Right lobe of liver (tissue), 6 donors: ENCODE measurements at regions not wholly inside any gene's neighbourhood (a gene's known extent, or its start where the extent isn't known, plus 50 kb on each side); places are given as distances from the start of the nearest gene placed in this dataset.
A peak's percentile ranks its signal among the peaks of the same experiment; 100 is the strongest.
"Not testable (repeated sequence)": the region's sequence is repeated elsewhere in the genome, so short reads cannot be mapped to it uniquely, and the experiment has no call there.

Experiments used
- ATAC-seq, 4 donors: fragments of 200-7000 bp; cut with Tn5 transposase; one replicate each; pipeline ENCODE4 v1.9.1; 2020; ENCODE audit warnings: mild to moderate bottlenecking in 4 of 4, moderate library complexity in 4 of 4
- DNase-seq, 3 donors: peaks; one replicate each; pipeline ENCODE4 v3.0.0-alpha.2; 2020
- H3K27ac ChIP-seq, 3 donors: fragments of 200-600 bp; one replicate each; pipeline ENCODE4 v1.8.0; 2022
- H3K27me3 ChIP-seq, 2 donors: fragments of 200-600 bp; one replicate each; pipeline ENCODE4 v1.8.0; 2022
- H3K36me3 ChIP-seq, 4 donors: fragments of 200-600 bp; sonication (generic) in 1 of 4; one replicate each; pipeline versions ENCODE4 v1.5.1 to v1.8.0; 2017 to 2022; ENCODE audit warnings: control low read depth in 1 of 4
- H3K4me1 ChIP-seq, 4 donors: fragments of 200-600 bp; sonication (generic) in 1 of 4; one replicate each; pipeline versions ENCODE4 v1.5.1 to v1.8.0; 2017 to 2022; ENCODE audit warnings: control low read depth in 1 of 4
- H3K4me3 ChIP-seq, 3 donors: fragments of 200-600 bp; one replicate each; pipeline ENCODE4 v1.8.0; 2022
- H3K9me3 ChIP-seq, 4 donors: fragments of 200-600 bp; sonication (generic) in 1 of 4; one replicate each; pipeline versions ENCODE4 v1.5.1 to v1.8.0; 2017 to 2022; ENCODE audit warnings: control low read depth in 1 of 4
- POLR2A ChIP-seq: fragments of 450-650 bp; IDR thresholded peaks from one replicate; pipeline ENCODE4 v1.6.1; 2017; ENCODE audit warnings: antibody characterized with exemption, mild to moderate bottlenecking
- WGBS: methylation state at CpG from one replicate; pipeline ENCODE4 v1.1.6; 2018; ENCODE audit warnings: low coverage, low lambda C conversion rate; ENCODE audit not compliant: insufficient coverage; ENCODE audit errors: missing lambda C conversion rate; 5-methylcytosine and 5-hydroxymethylcytosine counted together
- intact Hi-C, 2 donors: fragments of 100-400 bp; cut with DNase I; formaldehyde crosslinking; loops; one replicate each; pipeline versions ENCODE4 v1.11.2 to v1.14.1; 2022
- TF ChIP-seq, protein P1 (sequence below), 4 donors: fragments of 200-600 bp in 3 of 4; fragments of 450-650 bp in 1 of 4; IDR thresholded peaks; one replicate each; pipeline versions ENCODE4 v1.5.1 to v1.8.0; 2016 to 2022; ENCODE audit warnings: antibody characterized with exemption in 4 of 4, mild to moderate bottlenecking in 2 of 4
- donor health status: DM: no; HTN: yes; CAD: no.
- donor health status: DM: no; HTN: no; CAD: no.
- donor health status: DM: no; HTN: no; CAD: no.
- donor health status: DM: no; HTN: yes; CAD: no.
- donor health status: DM: no; HTN: yes; CAD: no.

DNA sequence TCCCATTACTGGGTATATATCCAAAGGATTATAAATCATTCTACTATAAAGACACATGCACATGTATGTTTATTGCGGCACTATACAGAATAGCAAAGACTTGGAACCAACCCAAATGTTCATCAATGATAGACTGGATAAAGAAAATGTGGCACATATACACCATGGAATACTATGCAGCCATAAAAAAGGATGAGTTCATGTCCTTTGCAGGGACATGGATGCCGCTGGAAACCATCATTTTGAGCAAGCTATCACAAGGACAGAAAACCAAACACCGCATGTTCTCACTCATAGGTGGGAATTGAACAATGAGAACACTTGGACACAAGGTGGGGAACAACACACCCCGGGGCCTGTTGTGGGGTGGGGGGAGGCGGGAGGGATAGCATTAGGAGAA, 57.0 kb upstream of the NEUROD1 start:
- H3K27ac ChIP-seq, H3K36me3 ChIP-seq, H3K4me1 ChIP-seq, DNase-seq, ATAC-seq, H3K27me3 ChIP-seq, H3K9me3 ChIP-seq, intact Hi-C loops, H3K4me3 ChIP-seq: not testable (repeated sequence)
- WGBS, result 69% methylated on average over 4 of the region's 5 CpGs

GRCh38 chr2:181738074-181738473, 57.8 kb upstream of the NEUROD1 start:
- H3K27ac ChIP-seq, result no peak overlapping the region
- H3K36me3 ChIP-seq, result no peaks in the 10 kb centered on the region
- 18% methylated on average over 2 of the region's 2 CpGs for WGBS
- no peaks in the 10 kb centered on the region for H3K4me1 ChIP-seq
- H3K9me3 ChIP-seq, result no peaks in the 10 kb centered on the region
- no peak overlapping the region for H3K4me3 ChIP-seq
- DNase-seq, result no peak
- ATAC-seq, result no peak
- H3K27me3 ChIP-seq, result no peaks in the 10 kb centered on the region
- no peak for TF ChIP-seq POLR2A
- TF ChIP-seq, protein P1, sequence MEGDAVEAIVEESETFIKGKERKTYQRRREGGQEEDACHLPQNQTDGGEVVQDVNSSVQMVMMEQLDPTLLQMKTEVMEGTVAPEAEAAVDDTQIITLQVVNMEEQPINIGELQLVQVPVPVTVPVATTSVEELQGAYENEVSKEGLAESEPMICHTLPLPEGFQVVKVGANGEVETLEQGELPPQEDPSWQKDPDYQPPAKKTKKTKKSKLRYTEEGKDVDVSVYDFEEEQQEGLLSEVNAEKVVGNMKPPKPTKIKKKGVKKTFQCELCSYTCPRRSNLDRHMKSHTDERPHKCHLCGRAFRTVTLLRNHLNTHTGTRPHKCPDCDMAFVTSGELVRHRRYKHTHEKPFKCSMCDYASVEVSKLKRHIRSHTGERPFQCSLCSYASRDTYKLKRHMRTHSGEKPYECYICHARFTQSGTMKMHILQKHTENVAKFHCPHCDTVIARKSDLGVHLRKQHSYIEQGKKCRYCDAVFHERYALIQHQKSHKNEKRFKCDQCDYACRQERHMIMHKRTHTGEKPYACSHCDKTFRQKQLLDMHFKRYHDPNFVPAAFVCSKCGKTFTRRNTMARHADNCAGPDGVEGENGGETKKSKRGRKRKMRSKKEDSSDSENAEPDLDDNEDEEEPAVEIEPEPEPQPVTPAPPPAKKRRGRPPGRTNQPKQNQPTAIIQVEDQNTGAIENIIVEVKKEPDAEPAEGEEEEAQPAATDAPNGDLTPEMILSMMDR (IDR thresholded peaks at IDR 0.05), result no peak
- intact Hi-C loops, result no loop called here

- DNase-seq, result no peak
- H3K27me3 ChIP-seq, result no peaks in the 10 kb centered on the region
- no peaks in the 10 kb centered on the region for H3K36me3 ChIP-seq
- intact Hi-C loops, result no loop called here
- H3K9me3 ChIP-seq, result no peaks in the 10 kb centered on the region
- H3K4me1 ChIP-seq, result no peaks in the 10 kb centered on the region
- no peak overlapping the region for H3K27ac ChIP-seq
- TF ChIP-seq, protein P1 (IDR thresholded peaks at IDR 0.05), result no peak
- no peak for TF ChIP-seq POLR2A
- no peak overlapping the region for H3K4me3 ChIP-seq
- WGBS, result 68% methylated on average over 2 of the region's 4 CpGs
- no peak for ATAC-seq
These were observed 58.2 kb upstream of the NEUROD1 start for GRCh38 chr2:181738563-181738962.

- H3K9me3 ChIP-seq, result no peaks in the 10 kb centered on the region
- TF ChIP-seq POLR2A, result no peak
- TF ChIP-seq, protein P1 (IDR thresholded peaks at IDR 0.05), result no peak
- no peak for ATAC-seq
- H3K4me3 ChIP-seq, result no peak overlapping the region
- intact Hi-C loops, result loop anchor here in 1 of 2 donors (5.0 kb wide), 1 partner anchor 336 kb away; no protein-coding TSS in a partner anchor
- H3K36me3 ChIP-seq, result no peaks in the 10 kb centered on the region
- H3K27me3 ChIP-seq, result no peaks in the 10 kb centered on the region
- no peak for DNase-seq
- no peaks in the 10 kb centered on the region for H3K4me1 ChIP-seq
- H3K27ac ChIP-seq, result no peak overlapping the region
- WGBS, result 40% methylated on average over 1 of the region's 1 CpG
These were observed 61.4 kb upstream of the NEUROD1 start for GRCh38 chr2:181741756-181742155.

DNA sequence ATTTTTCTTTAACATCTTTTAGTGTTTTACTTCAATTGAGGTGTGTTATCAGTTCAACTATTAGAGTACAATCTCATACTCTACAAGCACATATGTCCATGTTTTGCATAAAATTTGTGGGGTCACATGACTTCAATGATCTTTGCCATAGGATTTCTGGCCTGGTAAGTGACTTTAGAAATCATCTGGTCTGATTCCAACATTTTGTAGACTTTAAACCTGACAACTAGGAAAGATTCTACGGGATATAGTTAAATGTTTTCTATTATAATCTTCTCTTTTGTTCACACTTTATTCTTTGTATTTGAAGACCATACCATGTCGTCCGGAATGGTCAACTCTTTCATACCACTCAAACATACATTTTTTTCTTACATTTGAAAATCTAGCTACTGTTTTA, 62.0 kb upstream of the NEUROD1 start:
- Histone ChIP-seq H3K4me3 (peak overlapping the region in 1 of 3 donors; percentile 28), H3K36me3 (no peaks in the 10 kb centered on the region), H3K27ac (no peak overlapping the region), H3K27me3 (no peaks in the 10 kb centered on the region), H3K9me3 (no peaks in the 10 kb centered on the region), H3K4me1 (no peaks in the 10 kb centered on the region)
- TF ChIP-seq, protein P1 (IDR thresholded peaks at IDR 0.05), result no peak
- no peak for TF ChIP-seq POLR2A
- ATAC-seq (peak; percentile 39 to 69 (median 60)), DNase-seq (no peak)
- 17% methylated on average over 3 of the region's 3 CpGs for WGBS
- intact Hi-C loops, result loop anchor here in 1 of 2 donors (5.0 kb wide), 1 partner anchor 335 kb away; no protein-coding TSS in a partner anchor
